H4 (cell line): ENCODE measurements at regions not wholly inside any gene's neighbourhood (a gene's known extent, or its start where the extent isn't known, plus 50 kb on each side); places are given as distances from the start of the nearest gene placed in this dataset.

Experiments used
- DNase-seq: peaks from one replicate; pipeline ENCODE4 v3.0.0-alpha.2; 2015; ENCODE audit warnings: low spot score

GRCh38 chr10:128661404-128662197 lies 535.4 kb upstream of the MKI67 start:
- no peak for DNase-seq

DNA sequence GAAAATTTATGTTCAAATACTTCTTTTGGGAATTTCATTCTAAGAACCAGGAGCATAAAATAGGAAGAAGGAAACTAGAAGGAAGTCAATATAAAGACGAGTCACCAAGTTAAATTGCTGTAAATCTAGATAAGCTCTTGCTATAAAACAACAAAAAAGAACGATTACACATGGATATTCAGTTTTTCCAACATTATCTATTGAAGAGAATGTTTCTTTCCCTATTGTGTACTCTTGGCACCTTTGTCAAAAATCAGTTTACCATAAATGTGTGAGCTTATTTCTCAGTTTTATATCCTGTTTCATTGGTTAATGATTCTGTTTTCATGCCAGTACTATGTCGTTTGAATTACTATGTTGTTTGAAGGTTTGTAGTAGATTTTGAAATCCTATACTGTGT lies 536.3 kb upstream of the MKI67 start:
- no peak for DNase-seq

- DNase-seq: peak; percentile 47
These were observed 538.5 kb upstream of the MKI67 start for GRCh38 chr10:128664729-128665128.

DNA sequence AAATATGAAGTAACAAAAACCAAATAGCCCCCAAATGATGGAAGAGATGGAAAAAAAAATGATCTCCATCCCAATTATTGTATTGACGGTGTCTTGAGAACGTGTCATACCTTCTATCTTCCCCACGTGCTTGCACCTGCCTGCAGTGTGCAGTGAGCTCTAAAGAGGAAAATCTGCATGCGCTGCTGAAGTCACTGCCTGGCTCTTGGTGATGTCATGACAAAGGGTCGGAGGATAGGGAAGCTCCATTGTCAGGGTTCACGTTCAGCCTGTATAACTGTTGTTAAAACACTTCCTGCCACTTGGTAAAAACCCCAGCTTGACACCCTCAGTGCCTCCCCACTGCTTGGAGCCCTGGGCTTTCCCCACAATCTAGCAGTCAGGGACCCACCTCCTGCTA lies 549.2 kb upstream of the MKI67 start:
- no peak for DNase-seq

DNA sequence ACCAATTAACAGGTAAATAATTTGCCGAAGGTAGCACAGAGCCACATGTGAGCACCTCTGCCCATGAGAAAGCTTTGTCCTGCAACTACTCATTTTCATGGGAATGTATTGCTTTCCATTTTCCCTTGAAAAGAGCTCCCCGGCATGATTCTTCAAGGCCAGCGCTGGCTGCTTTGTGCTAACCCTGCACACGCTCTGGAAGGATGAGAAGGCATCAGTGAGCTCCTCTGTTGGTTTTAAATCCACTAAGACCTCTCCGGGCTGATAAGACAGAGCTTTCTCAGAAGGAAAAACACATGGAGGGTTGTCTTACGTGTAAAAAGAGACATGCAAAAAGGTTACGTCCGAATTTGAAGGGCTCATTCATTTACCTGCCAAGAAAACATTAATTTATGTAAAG lies 553.9 kb upstream of the MKI67 start:
- no peak for DNase-seq

DNA sequence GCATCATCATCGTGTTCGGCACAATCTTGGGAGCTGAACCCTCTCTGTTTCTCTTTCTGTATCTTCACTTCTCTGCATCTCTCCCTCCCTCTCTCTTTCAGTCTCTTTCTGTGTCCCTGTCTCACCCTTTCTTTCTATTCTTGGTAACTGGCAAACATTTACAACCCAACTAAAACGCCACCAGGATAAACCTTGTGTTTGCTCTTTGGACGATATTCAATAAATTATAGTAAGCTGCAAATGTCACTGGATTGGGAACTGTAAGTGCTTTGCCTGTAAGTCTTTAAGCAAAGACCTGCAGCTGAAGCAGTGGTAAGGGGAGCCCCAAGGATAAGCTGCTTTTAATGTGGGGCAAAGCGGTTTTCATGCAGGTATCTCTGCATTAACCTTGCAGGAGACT lies 558.0 kb upstream of the MKI67 start:
- no peak for DNase-seq

GRCh38 chr10:128686630-128687278 lies 560.5 kb upstream of the MKI67 start:
- DNase-seq: no peak

GRCh38 chr10:128687408-128687807 lies 561.2 kb upstream of the MKI67 start:
- no peak for DNase-seq

GRCh38 chr10:128687927-128688549 lies 561.8 kb upstream of the MKI67 start:
- no peak for DNase-seq

GRCh38 chr10:128689667-128690066 lies 563.4 kb upstream of the MKI67 start:
- no peak for DNase-seq

DNA sequence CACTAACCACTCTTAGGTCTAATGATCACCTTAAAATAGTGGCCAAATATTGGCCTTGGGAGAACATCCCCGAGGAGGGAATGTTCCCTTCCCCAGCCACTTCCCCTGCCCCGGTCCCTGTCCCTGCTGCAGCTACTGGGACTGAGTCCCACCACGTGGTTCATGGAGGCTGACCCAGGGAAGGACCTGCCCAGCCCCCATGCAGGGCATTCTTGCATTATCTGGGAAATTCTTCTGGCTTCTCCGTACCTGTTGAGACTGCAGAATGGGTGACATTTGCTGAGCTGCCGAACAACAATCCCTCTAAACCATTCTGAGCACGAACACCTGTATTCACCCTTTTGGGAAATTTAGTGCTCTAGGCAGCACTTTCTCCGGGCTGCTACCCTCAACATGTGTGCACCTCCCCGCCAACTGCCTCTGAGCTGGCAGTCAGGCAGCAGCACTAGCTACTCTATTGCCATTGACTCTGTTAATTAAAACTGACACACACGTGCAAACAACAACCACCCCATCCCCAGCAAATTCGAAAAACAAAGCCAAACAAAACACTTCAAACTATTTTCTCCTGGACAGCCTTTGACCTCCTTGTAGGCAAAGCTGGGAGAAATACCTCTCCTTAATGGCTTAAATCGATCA lies 567.4 kb upstream of the MKI67 start:
- no peak for DNase-seq

DNA sequence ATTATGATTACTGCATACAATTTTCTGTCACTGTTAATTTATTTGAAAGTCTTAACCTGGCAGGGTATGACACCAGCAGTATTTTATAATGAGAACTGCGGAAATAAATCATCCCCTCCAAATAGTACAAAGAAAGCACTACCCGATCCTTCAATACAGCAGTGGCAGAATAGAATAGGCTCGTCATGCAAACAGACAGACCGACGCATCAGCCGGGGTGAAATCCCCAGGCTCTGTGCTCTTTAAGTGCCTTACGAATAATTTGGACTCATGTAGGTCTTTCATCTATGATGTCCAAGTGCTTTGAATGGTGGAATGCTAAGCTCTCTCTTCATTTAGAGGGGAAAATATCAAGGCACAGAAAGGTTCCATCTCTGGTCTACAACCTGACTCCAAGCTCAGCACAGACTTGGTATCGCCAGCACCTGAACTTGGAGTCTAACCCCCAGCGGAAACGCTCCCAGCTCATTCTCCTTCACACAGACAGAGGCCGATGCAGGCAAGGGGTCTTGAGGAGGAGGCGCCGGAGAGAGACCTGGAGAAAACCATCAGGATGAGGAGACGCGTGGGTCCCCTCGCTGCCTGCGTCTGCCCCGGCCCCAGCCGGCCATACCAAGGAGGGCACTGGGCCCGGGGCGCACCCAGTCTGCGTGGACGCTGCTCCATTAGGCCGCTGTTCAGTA lies 568.1 kb upstream of the MKI67 start:
- DNase-seq: no peak

GRCh38 chr10:128694851-128695725 lies 568.9 kb upstream of the MKI67 start:
- DNase-seq: no peak

DNA sequence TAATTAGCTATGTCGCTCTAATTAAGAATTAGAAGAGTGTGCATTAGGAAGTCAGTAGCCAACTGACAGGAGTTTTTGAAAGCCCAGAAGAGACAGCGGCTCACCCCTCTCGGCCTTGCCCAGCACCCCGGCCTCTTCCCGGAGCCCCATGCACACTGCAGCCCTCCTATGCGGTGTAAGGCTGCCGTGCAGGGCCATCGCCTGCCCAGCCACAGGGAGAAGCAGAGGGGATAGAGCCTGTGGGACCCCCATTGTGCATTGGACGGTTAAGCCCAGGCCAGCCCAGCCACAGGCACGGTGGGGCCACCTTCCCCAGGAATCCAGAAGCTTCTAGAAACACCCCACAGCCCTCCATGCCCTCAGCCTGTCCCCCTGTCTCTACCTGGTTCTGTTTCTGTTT lies 569.7 kb upstream of the MKI67 start:
- no peak for DNase-seq

DNA sequence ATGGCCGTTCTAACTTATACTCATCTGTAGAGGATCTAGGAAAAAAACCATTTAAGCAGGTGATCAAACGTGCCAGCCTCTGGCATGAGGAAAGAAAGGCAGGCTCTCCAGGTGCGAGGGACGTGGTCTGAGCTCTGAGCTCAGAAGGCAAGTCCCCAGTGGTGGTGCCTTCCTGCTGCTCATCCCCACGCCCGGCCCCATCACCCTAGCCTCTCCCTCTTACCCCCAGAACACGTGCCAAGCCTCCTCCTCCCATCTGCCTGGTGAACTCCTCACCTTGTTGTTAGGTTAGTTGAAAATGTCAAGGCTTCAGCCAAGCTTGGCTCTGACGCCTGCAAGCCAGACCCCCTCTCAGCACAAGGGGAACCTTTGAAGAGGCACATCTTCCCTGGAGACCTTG lies 571.2 kb upstream of the MKI67 start:
- DNase-seq: no peak

- no peak for DNase-seq
These were observed 575.2 kb upstream of the MKI67 start for GRCh38 chr10:128701381-128701780.

DNA sequence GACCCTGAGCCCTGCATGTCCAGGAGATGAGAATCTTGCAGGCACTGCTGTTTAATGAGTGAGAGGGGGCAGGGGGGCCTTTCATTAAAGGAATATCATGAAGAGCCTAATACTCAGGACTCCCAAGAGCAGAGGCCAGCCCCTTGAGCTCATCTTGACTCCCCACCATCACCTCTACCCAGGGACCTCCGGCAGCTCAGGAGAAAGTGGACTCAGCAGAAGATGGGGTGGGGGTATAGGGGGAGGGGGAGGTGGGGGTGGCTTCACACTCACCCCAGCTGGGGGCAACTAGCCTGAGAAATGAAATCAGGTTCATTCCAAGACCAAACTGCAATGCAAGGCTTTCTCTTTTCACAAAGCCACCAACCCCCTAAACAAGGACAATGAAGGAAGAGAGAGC lies 575.6 kb upstream of the MKI67 start:
- DNase-seq: no peak

- peak; percentile 14 for DNase-seq
These were observed 578.5 kb upstream of the MKI67 start for GRCh38 chr10:128704716-128705115.

GRCh38 chr10:128708182-128708581 lies 582.0 kb upstream of the MKI67 start:
- no peak for DNase-seq

- DNase-seq: no peak
These were observed 583.5 kb upstream of the MKI67 start for GRCh38 chr10:128709686-128710085.
